ENCODE measurements at regions not wholly inside any gene's neighbourhood (a gene's known extent, or its start where the extent isn't known, plus 50 kb on each side); places are given as distances from the start of the nearest gene placed in this dataset.
"Not testable (repeated sequence)": the region's sequence is repeated elsewhere in the genome, so short reads cannot be mapped to it uniquely, and the experiment has no call there.

DNA sequence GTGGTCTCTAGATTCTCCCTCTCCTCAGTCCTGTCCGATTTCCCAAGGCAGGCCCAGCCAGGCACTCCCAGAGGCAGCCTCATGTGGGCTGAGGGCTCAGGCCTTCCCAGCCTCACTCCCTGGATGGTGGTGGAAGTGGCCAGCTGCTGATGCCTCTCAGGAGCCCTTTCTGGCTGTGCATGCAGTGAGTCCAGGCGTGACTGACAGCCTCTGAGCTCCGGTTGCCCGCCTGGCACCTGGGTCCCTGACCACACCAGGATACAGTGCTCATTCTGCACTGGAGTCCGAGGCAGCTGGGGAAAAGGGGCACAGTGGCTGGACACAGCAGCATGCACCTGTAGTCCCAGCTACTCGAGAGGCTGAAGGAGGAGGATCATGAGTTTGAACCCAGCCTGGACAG is 132.6 kb downstream of the CUL2 start:
- DNase-seq (ENCODE audit: low read depth in 2 of 2): no peak

DNA sequence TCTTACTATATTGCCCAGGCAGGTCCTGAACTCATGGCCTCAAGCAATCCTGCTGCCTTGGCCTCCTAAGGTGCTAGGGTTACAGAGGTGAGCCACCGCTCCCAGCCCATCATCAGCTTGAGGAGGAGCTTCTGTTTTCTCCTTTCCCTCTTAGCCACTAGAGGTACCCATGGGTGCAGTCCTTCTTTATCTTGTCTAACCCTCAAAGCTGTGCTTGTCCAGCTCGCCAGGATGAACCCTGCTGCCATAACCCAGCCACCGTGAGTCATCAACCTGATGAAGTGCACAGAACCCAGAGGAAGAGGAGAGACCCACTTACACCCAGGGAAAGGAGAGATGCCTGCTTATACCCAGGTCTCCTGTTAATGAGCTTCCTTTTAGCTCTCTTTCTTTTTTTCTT is 133.4 kb downstream of the CUL2 start:
- no peak for DNase-seq (ENCODE audit: low read depth in 2 of 2)

DNA sequence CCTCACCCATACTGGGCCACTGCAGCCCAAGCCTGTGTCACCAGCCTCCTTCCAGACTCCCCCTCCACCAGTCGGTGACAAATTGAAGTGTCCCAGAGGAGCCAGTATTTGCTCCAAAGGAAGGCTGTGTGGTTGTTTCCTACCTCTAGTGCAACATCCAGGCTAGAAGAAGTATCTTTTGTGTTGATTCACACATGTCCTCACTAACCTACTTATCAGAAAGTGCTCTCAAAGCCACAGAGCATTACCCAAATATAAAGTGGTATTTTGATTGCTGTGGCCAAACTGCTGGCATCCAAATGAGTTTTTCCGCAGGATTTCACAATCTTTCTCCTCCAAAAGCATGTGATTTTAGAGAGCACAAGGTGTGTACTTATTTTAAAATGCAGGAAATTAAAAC is 134.8 kb downstream of the CUL2 start:
- DNase-seq (ENCODE audit: low read depth in 2 of 2): no peak

DNA sequence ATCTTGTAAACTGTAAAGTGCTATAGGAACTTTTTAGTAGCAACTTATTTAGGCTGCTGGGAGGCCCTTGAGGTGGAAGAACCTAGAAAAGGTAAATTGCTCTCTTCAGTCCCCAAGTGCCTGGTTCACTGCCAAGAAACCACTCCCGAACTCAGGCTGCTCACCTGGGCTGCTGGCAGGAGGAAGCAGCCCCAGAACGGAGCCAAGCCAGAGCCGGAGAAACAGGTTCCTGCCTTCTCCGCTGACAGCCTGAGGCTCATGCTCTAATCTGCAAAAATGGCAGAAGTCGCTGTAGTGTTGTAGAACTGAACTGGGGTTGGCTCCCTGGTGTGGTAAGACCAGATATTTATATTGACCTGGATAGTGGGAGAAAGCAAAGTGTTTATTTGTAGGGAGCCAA is 136.0 kb downstream of the CUL2 start:
- DNase-seq (ENCODE audit: low read depth in 2 of 2): no peak

DNA sequence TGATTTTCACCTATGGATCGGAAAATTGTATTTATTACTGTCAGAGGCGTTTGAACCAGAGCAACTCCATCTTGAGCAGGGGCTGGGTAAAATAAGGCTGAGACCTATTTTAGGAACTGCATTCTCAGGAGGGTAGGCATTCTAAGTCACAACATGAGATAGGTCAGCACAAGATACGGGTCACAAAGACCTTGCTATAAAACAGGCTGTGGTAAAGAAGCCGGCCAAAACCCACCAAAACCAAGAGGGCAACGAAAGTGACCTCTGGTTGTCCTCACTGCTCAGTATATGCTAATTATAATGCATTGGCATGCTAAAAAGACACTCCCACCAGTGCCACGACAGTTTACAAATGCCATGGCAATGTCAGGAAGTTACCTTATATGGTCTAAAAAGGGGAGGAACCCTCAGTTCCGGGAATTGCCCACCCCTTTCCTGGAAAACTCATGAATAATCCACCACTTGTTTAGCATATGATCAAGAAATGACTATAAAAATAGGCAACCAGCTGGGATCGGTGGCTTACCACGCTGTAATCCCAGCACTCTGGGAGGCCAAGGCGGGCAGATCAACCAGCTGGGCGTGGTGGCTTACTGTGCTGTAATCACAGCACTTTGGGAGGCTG is 136.3 kb upstream of the PARD3 start:
- DNase-seq (ENCODE audit: low read depth in 2 of 2): not testable (repeated sequence)

DNA sequence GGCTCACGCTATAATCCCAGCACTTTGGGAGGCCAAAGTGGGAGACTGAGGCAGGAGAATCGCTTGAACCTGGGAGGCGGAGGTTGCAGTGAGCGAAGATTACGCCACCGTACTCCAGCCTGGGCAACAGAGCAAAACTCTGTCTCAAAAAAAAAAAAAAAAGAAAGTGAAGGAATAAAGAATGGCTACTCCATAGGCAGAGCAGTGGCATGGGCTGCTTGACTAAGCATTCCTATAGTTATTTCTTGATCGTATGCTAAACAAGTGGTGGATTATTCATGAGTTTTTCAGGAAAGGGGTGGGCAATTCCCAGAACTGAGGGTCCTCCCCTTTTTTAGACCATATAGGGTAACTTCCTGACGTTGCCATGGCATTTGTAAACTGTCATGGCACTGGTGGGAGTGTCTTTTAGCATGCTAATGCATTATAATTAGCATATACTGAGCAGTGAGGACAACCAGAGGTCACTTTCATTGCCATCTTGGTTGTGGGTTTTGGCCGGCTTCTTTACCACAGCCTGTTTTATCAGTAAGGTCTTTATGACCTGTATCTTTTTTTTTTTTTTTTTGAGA is 130.9 kb upstream of the PARD3 start:
- DNase-seq (ENCODE audit: low read depth in 2 of 2): not testable (repeated sequence)

DNA sequence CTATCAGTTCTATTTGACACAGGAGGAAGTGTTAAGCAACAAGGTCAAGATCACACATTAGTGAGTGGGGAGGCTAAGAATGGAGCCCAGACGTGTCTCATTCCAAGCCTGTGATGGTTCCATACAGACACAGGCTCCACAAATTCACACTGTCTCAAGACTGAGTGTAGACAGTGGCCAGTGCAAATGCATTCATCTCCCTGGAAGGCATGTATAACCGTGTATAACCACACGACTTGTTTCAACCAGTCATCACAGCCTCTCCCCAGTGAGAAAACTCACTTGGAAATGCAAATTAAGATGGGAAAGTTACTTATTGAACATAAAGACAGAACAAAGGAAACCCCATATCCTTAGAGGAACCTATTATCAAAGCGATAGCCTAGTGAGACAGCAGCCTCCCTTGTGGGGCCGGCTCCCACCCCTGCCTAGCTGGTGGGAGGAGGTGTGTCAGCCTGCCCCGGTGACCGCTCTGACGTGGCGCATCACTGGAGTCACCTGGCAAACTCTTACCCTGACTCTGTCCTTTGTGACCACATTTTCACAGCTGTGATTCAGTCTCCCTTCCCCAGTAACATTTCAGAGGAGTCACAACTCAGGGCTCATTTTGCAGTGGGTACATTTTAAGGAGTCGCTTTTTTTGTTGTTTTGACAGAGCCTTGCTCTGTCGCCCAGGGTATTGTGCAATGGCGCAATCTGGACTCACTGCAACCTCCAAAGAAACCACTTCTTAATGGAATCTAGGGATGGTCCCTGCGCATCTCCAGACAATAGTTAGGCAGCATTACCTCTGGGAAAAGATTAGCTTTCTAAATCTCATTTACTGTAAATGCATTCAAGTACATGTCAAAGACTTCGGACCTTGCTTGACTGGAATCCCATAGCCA is 126.6 kb upstream of the PARD3 start:
- DNase-seq (ENCODE audit: low read depth in 2 of 2): no peak

DNA sequence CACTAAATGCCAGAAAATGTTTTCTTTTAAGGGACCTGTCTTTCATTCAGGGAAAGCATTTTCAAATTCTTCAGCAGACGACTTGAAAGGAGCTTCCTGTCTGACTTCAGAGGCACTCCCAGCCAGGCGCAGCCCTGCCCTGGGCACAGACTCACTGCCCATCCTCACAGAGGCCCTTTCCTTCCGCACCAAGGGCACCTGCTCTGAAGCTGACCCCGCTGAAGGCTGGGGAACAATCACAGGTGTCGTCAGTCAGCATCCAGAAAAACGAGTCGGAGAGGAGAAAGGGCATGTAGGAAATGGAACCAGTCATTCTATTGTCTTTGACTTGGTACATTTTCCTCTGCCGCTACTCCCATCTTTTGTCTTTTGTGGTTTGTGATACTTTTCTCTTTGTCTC is 125.3 kb upstream of the PARD3 start:
- DNase-seq (ENCODE audit: low read depth in 2 of 2): no peak

DNA sequence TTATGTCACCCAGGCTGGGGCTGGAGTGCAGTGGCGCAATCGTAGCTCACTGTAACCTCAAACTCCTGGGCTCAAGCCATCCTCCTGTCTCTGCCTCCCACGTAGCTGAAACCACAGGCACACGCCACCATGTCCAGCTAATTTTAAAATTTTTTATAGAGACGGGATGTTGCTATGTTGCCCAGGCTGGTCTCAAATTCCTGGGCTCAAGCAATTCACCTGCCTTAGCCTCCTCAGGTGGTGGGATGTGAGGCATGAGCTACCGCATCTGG is 123.2 kb upstream of the PARD3 start:
- DNase-seq (ENCODE audit: low read depth in 2 of 2): no peak

DNA sequence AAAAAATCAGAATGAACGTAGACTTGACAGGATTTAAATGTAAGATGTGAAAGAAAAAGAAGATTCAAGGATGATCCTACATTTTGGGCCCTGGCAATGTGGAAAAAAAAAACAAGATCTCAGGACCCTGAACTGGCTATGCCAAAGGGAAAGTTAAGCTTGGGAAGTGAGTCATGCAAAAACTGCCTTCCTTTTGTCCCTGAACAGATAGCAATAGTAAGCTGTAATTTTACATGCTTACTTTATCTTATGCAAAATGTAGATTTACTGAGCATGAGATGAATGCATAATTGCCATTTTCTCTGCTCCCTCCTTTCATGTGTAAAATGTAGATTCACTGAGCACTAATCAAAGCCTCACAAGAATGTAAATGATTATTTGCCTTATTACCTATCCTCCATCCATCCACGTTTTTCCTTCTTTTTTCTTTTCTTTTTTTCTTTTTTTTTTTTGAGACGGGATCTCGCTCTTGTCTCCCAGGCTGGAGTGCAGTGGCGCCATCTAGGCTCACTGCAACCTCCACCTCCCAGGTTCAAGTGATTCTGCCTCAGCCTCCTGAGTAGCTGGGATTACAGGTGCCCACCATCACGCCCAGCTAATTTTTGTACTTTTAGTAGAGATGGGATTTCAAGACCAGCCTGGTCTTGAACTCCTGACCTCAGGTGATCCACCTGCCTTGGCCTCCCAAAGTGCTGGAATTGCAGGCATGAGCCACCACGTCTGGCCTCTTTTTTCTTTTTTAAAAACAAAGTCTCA is 122.7 kb upstream of the PARD3 start:
- not testable (repeated sequence) for DNase-seq (ENCODE audit: low read depth in 2 of 2)

DNA sequence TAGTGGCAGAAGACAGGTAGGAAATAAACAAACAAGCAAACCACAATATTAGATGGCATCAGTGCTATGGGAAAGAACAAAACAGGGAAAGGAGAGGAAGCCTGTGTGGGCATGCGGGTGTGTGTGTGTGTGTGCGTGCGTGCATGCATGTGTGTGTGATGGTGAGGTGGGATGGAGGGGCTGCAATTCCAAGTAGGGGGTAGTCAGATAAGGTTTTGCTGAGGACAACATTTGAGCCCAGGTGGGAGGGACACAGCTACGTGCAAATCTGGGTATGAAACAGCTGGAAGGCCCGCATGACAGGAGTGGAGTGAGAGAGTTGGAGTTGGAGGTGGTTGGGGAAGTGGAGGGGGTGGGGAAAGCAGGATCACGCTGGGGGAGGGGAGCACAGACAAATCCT is 121.0 kb upstream of the PARD3 start:
- DNase-seq (ENCODE audit: low read depth in 2 of 2): no peak

DNA sequence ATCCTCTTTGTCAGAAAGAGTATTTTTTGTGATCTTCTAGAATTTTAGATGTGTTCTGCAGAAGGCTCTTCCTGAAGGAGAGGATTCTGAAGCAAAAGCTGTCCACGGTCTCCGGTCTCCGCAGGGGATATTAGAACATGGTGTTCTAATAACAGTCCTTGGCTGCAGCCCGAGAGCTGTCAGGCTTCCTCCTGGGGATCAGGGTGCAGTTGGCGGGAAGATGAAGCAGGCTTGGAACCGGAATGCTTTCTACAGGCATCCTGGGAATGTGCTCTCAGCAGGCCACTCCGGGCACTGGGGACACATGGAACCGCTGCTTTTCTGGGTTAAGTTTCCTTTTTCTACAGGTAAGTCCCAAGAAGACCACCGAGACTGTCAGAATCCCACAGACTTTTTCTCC is 118.6 kb upstream of the PARD3 start:
- no peak for DNase-seq (ENCODE audit: low read depth in 2 of 2)

DNA sequence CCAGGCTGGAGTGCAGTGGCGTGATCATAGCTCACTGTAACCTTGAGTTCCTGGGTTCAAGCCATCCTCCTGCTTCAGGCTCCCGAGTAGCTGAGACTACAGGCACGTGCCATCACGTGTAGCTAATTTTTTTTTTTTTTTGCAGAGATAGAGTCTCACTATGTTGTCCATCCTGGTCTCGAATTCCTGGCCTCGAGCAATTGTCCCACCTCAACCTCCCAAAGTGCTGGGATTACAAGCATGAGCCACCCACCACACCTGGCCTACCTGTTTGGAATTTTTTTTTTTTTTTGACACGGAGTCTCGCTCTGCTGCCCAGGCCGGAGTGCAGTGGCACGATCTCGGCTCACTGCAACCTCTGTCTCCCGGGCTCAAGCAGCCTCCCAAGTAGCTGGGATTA is 117.1 kb upstream of the PARD3 start:
- DNase-seq (ENCODE audit: low read depth in 2 of 2): no peak

DNA sequence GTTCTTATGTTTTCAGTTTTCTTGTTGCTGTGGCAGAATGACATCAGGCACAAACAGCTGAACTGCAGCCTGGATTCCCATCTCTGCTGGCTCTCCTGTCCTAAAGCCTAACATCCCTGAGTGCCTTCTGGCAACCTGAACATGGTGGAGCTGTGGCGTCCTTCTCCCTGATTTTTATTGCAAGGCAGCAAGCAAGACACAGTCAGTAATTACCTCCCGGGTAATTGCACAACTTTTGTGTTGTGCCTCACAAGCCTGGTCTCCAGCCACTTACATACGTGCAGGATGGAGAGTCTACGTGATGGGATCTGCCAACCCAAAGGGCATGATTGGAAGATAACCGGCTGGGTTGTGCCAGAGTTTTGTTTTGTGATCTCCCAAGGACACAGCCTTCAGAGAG is 116.1 kb upstream of the PARD3 start:
- no peak for DNase-seq (ENCODE audit: low read depth in 2 of 2)

DNA sequence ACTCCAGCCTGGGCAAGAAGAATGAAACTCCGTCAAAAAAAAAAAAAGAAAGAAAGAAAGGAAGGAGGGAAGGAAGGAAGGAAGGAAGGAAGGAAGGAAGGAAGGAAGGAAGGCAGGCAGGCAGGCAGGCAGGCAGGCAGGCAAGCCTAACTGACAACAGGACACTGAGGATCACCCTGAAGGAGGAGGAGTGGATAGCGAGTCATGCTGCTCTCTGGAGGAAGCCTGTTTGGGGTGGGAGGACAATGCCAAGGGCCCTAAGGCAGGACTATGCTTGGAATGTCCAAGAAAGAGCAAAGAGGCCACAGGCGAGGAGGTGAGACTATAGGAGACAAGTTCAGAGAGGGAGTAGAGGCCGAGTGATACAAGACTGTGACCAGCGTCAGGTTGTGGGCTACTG is 107.0 kb upstream of the PARD3 start:
- no peak for DNase-seq (ENCODE audit: low read depth in 2 of 2)

DNA sequence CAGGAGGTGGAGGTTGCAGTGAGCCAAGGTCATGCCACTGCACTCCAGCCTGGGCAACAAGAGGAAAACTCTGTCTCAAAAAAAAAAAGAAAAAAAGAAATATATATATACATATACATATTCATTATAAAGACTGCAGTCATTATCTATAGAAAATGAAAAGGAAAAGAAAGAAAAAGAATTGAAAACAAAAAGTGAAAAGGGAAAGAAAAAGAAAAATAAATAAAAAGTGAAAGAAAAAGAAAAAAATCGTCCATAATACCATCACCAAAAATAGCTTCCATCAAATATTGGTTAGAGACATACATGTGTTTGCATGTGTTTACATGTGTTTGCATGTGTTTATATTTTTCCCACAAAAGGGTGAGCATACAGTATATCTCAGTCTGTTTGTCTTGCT is 105.5 kb upstream of the PARD3 start:
- DNase-seq (ENCODE audit: low read depth in 2 of 2): no peak

DNA sequence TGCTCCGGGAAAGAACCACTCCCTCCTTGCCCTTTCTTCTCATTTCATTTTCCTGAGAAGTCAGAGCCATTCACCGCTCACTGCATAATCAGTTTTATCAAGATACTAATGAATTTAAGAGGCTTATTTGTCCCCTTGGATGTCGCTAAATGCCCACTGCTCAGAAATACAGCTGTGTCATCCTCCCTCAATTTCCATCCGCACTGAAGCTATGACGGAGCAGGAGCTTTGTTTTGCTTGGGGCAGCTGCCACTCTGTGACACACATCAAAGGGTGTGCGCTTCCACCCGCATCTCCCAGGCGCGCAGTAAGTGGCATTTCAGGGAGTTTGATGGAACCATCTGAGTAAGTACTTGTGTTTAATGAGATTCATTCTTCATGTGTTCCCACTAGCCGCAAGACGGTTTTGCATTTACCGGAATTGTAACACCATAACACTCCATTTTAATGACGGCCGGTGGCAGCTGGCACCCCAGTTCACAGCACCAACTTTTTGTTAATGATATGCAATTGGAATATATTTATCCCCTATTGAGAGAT is 103.8 kb upstream of the PARD3 start:
- DNase-seq (ENCODE audit: low read depth in 2 of 2): no peak

DNA sequence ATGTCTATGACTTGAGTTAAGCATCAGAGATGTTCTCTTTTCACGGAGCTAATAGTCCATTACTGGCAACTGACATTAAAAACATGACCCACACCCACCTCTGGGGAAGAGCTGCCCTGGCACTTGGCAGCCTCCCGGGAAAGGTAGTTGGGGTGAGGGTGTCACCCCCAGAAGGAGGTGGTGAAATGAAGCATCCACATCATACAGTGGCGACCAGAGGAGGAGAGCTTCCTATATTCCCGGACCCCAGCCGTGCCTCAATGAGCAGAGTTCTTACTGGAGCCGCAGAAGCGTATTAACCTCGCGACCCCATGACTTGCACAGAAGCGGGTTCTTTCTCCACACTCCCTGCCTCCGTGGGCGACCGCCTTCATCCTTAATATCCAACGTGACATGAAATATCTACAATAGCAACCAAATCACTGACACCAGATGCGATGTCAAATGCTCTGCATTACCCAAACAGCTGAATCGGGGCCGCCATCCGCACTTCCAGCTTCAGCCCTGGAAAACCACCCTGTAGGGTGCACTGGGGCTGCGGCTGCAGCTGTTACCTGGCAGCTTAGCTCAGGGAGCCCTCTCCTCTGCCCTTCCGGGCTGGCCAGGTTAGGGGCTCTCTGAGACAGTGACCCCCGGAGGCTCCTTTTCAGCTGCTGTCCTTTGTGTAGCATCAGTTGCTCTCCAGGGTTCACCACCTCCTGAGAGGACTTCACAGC is 103.1 kb upstream of the PARD3 start:
- DNase-seq (ENCODE audit: low read depth in 2 of 2): no peak

DNA sequence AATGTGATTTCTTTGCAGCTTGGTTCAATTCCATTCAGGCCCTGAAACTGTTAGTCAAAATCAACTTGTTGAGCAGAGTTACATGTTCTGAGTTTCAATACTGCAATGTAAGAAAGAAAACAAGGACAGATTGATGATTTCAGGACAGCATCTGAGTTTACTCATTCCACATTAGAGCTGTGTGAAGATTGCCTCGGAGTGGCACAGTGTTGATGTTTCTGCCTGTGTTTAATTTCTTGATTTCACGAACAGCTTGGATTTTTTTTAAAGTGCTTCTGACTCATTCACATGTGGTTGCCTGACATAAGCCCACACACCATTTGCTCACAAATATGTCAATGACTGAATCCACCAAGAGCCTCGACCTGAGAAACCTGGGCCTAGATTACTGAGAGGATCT is 101.2 kb upstream of the PARD3 start:
- peak; percentile 72 to 75 for DNase-seq (ENCODE audit: low read depth in 2 of 2)

DNA sequence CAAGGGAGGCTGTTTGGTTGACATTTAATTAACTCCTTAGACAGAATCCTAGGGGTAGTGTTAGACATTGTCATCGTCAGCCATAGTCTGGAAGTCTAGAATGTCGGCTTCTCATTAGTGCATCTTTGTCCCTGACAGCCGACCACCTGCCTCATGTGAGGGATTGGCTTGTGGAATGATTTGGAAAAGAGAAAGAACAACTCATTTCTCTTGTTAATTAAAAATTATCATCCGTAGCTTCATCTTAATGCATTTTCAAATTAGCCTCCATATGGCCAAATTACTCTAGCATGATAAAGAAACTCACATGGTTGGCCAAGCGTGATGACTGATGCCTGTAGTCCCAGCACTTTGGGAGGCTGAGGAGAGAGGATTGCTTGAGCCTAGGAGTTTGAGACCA is 97.7 kb upstream of the PARD3 start:
- no peak for DNase-seq (ENCODE audit: low read depth in 2 of 2)

DNA sequence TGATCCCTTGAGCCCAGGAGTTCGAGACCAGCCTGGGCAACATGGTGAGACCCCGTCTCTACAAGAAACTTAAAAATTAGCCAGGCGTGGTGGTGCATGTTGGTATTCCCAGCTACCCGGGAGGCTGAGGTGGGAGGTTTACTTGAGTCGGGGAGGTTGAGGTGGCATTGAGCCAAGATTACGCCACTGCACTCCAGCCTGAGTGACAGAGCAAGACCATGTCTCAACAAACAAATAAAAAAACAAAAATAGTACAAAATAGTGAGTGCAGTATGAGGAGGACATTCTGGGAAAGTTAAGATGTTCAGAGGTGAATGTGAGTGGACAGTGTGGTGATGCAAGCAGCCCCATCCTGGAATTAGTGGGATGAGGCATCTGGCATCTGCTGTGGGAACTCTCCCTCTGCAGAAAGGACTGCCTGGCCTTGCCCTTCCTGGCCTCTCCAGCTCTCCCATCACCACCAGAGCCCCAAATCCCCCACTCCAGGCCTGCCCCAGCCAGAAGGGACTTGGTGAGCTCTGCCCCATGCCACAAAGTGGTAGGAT is 96.6 kb upstream of the PARD3 start:
- no peak for DNase-seq (ENCODE audit: low read depth in 2 of 2)
